EH (cell line): ENCODE measurements at regions not wholly inside any gene's neighbourhood (a gene's known extent, or its start where the extent isn't known, plus 50 kb on each side); places are given as distances from the start of the nearest gene placed in this dataset.

ENCODE experiments used
- DNase-seq: peaks from one replicate; pipeline ENCODE4 v3.0.0-alpha.2; 2015; ENCODE audit warnings: low read depth

- no peak for DNase-seq
Observed at GRCh38 chr7:22676385-22676784, 50.6 kb upstream of the IL6 start.

GRCh38 chr7:22675917-22676343 lies 51.1 kb upstream of the IL6 start:
- DNase-seq: peak; percentile 67

GRCh38 chr7:22675421-22675820 lies 51.6 kb upstream of the IL6 start:
- no peak for DNase-seq

GRCh38 chr7:22672846-22673680 lies 53.9 kb upstream of the IL6 start:
- DNase-seq: no peak

GRCh38 chr7:22671177-22671879 lies 55.7 kb upstream of the IL6 start:
- DNase-seq: peak; percentile 83

- no peak for DNase-seq
Observed at GRCh38 chr7:22670422-22670815, 56.6 kb upstream of the IL6 start.

- DNase-seq: no peak
Observed at GRCh38 chr7:22669692-22670421, 57.1 kb upstream of the IL6 start.

GRCh38 chr7:22668971-22669401 lies 58.0 kb upstream of the IL6 start:
- DNase-seq: peak; percentile 58

- peak; percentile 83 for DNase-seq
Observed at GRCh38 chr7:22667562-22668239, 59.3 kb upstream of the IL6 start.

GRCh38 chr7:22667187-22667561 lies 59.8 kb upstream of the IL6 start:
- DNase-seq: no peak

GRCh38 chr7:22666732-22667131 lies 60.3 kb upstream of the IL6 start:
- DNase-seq: peak; percentile 78

- DNase-seq: peak; percentile 33
Observed at GRCh38 chr7:22665923-22666322, 61.1 kb upstream of the IL6 start.

- no peak for DNase-seq
Observed at GRCh38 chr7:22664988-22665798, 61.8 kb upstream of the IL6 start.

GRCh38 chr7:22663721-22664120 lies 63.3 kb upstream of the IL6 start:
- DNase-seq: peak; percentile 58

- DNase-seq: peak; percentile 79
Observed at GRCh38 chr7:22663357-22663718, 63.7 kb upstream of the IL6 start.

- peak; percentile 37 for DNase-seq
Observed at GRCh38 chr7:22662556-22663356, 64.2 kb upstream of the IL6 start.

- peak; percentile 41 for DNase-seq
Observed at GRCh38 chr7:22662036-22662435, 65.0 kb upstream of the IL6 start.

GRCh38 chr7:22660732-22661131 lies 66.3 kb upstream of the IL6 start:
- DNase-seq: no peak

GRCh38 chr7:22660293-22660692 lies 66.7 kb upstream of the IL6 start:
- peak; percentile 47 for DNase-seq

GRCh38 chr7:22659741-22660140 lies 67.3 kb upstream of the IL6 start:
- no peak for DNase-seq

- no peak for DNase-seq
Observed at GRCh38 chr7:22658031-22658430, 69.0 kb upstream of the IL6 start.
